ENCODE measurements at regions not wholly inside any gene's neighbourhood (a gene's known extent, or its start where the extent isn't known, plus 50 kb on each side); places are given as distances from the start of the nearest gene placed in this dataset.

GRCh38 chr2:129187343-129187742 lies 792.1 kb upstream of the RAB6C start (continued):
- TF ChIP-seq CTCF (IDR thresholded peaks at IDR 0.05) (no peak), ZBTB33 (IDR thresholded peaks at IDR 0.05; ENCODE audit: borderline replicate concordance, low read depth) (no peak), TEAD4 (IDR thresholded peaks at IDR 0.05; ENCODE audit: borderline replicate concordance, insufficient read depth) (no peak), GABPA (IDR thresholded peaks at IDR 0.05; ENCODE audit: low read depth) (no peak)

GRCh38 chr2:129188451-129188850 lies 791.0 kb upstream of the RAB6C start:
- no peak for DNase-seq
- Histone ChIP-seq H4K20me1 (ENCODE audit: insufficient read depth) (no peaks in the 10 kb centered on the region), H3K9ac (no peak overlapping the region), H3K9me3 (no peaks in the 10 kb centered on the region), H3K79me2 (ENCODE audit: insufficient read depth) (no peaks in the 10 kb centered on the region), H3K4me3 (ENCODE audit: low read depth in 2 of 2, low read length in 1 of 2) (no peak overlapping the region), H3K27me3 (ENCODE audit: insufficient read depth) (no peaks in the 10 kb centered on the region), H3K27ac (ENCODE audit: low read depth in 2 of 2, low read length in 1 of 2) (no peak overlapping the region), H3F3A (replicated peaks; ENCODE audit: insufficient read depth) (no peaks in the 10 kb centered on the region), H3K4me2 (no peak overlapping the region), H3K9me2 (no peaks in the 10 kb centered on the region), H3K36me3 (replicated peaks in 1 of 2; ENCODE audit: control insufficient read depth in 1 of 2, insufficient read depth in 2 of 2, low read length in 1 of 2) (no peaks in the 10 kb centered on the region), H2AFZ (ENCODE audit: low read depth) (no peak overlapping the region), H3K4me1 (ENCODE audit: control insufficient read depth in 1 of 2, insufficient read depth in 2 of 2, low read depth in 1 of 2, low read length in 1 of 2) (no peaks in the 10 kb centered on the region; a peak in 1 of 4 replicates)
- 35% methylated on average over 9 of the region's 9 CpGs for WGBS (ENCODE audit: low lambda C conversion rate)
- ChIA-PET CTCF (no interaction called here), POLR2A (no interaction called here)
- TF ChIP-seq NRF1 (IDR thresholded peaks at IDR 0.05; ENCODE audit: low read depth, low read length) = no peak
- no peak for TF ChIP-seq GATA2 (CRISPR knock-in tag; IDR thresholded peaks at IDR 0.05)
- TF ChIP-seq USF2 (IDR thresholded peaks at IDR 0.05; ENCODE audit: borderline replicate concordance, low read depth, low read length) = no peak
- no peak for TF ChIP-seq ZBTB33 (IDR thresholded peaks at IDR 0.05; ENCODE audit: borderline replicate concordance, low read depth)
- TF ChIP-seq TAF1 (IDR thresholded peaks at IDR 0.05; ENCODE audit: borderline replicate concordance, low read depth, low read length) = no peak
- TF ChIP-seq JUND (IDR thresholded peaks at IDR 0.05) = no peak
- no peak for TF ChIP-seq CTCF (IDR thresholded peaks at IDR 0.05)
- TF ChIP-seq SIN3A (IDR thresholded peaks at IDR 0.05; ENCODE audit: borderline replicate concordance, low read depth, low read length) = no peak
- no peak for TF ChIP-seq PBX3 (IDR thresholded peaks at IDR 0.05)

All from SK-N-SH (cell line).